ENCODE measurements at regions not wholly inside any gene's neighbourhood (a gene's known extent, or its start where the extent isn't known, plus 50 kb on each side); places are given as distances from the start of the nearest gene placed in this dataset.
"Not testable (repeated sequence)": the region's sequence is repeated elsewhere in the genome, so short reads cannot be mapped to it uniquely, and the experiment has no call there.

DNA sequence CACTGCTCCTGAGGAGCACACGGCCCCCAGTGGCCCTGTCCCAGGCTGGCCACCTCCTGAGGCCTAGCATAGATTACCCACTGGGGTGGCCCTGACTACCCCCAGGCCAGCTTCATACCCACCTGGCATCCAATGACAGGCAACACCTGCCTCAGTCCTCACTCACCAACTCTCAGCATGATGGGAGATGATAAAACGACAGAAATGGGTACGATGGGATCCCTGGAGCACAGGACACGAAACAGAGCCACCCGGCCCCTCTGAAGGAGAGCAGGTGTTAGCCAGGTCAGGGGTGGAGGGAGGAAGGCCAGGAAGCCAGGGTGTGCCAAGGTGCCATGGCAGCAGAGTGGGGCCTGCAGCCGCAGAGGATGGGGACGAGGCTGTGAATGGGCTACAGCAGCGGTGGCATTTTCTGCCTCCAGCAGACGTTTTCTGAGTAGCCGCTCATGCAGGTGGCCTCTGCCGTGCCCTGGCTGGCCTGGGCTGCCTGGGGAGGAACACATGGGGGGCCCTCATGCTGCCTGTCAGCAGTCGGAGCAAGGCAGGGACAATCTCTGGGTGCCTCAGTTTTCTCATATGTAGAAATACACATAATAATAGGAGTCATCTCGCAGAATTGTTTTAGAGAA lies 50.2 kb upstream of the FGF3 start:
- DNase-seq, result no peak

DNA sequence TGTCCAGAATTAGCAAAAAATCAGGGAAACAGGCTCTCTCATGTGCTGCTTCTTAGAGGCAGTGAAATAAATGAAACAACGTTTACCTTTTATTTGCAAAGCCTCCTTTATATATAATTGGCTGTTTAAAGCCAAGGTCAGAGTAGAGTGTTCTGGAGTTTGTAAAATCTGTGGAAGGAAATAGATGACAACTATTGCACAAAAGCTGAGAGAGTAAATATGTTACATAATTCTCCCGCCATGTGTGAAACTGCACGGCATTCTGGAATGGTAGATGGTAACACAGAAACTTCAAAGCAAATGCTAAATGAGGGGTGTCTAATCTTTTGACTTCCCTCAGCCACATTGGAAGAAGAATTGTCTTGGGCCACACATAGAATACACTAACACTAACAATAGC lies 51.5 kb upstream of the FGF3 start:
- DNase-seq, result no peak

DNA sequence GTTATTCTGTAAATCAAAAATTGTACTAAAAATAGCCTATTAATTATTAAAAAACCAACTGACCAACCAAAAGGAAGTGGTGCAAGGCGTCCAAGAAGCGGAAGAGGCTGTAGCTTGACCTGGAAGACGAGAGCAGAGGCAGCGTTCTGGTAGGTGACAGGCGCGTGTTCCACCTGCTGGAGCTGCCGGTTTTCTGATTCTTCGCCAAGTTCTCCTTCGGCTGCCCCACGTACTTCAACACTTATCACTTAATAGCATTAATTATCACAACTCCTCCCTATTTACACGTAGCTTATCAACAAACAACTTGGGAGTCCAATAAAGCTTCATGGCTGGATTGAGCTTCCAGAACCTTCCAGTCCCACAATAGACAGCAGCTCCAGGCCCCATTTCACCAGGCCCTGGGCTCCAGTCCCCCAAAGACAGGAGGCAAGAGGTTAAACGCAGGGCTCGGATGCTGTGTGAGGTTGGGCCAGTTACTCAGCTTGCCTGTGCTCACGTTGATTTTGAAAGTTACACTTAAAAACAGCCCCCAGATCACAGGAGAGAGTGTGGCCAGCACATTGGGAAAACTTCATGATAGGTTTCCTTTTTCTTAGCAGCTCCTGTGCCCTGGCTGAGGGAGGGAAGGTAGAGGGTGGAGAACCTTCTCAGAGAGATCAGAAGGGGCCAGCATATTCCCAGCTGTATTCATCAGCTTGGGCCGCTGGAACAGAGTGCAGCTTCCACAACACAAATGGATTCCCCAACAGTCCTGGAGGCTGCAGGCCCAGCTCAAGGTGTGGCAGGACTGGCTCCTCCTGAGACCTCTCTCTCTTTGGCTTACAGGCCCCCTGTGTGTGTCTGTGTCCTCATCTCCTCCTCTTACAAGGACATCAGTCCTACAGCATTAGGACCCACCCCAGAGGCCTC lies 54.2 kb upstream of the FGF3 start:
- no peak for DNase-seq

DNA sequence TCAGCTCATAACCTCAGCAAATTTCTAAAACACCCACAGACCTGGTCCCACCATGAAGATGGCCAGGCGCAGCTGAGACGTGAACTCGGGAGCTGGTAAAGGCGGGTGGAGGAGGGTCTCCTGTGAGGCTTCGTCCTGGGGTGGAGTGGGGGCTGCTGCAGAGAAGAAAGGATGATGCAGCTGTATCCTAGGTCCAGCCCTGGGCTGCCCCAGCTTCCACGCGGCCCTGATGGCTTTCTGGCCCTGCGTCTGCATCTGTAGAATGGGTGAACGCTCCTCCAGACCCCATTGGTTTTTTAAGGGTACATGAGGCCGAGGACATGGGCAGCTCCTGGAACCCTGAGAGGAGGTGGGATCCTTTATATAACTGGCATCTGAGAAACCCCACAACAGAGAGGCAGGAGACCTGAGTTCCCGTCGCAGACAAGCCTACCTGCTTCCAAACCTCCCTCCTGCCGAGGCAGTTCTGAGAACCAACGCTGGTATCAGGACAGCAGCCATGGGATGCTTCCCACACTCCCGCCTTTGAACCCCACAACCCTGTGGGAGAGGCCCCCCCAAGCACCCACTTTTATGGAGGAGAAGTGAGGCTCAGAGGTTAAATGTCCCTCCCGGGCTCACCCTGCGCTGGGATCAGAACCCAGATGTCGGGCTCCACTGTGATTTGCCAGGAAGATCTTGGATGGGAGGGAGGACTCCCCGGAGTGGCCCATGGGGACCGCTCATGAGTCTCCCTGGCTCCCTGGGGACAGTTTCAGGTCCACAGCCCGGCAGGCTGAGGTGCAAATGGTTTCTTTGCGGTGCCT lies 55.2 kb upstream of the FGF3 start:
- no peak for DNase-seq

DNA sequence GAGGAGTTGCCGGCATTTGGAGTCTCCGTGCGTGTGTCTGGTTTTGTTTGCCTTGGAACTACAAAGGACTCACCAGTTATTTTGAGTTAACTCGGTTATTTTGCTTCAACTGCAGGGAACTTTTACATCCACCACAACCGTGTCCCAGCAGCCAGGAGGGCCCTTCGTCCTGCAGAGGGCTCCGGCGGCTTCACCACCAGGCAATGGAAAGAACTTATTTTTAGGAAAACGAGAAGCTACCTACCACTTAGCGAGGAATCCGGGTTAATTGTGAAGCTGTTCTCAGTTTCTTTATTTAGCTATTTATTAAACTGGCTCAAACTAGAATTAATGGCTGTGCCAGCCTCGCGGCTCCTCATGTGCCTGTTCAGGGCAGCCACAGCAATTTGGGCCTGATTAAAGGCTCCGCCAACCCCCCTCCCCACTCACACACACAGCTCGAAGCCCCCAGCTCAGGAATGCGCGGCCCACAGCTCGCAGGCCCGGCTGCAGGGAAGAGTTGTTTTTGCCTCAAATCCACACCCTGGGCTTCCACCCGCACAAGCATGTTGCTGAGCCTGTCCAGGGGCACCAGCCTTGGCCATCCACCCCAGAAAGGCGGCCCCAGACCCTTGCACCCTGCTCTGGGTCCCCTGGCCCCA lies 55.9 kb upstream of the FGF3 start:
- no peak for DNase-seq

DNA sequence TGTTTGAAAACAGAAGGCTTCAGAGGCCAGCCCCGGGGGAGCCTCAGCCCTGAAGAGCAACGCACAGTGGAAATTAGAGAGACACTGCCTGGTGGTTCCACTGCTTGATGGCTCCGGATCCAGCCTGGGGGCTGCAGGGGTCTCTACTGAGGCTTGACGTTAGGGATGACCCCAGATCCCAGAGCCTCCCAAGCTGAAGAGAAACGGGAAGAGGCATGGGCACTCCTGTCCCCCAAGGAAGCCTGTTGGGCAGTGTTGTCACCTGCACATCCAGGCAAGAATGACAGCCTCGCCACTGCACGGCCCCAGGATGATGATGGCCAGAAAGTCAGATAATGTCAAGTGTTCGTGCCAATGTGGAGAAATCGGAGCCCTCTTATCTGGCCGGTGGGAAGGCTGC lies 56.8 kb upstream of the FGF3 start:
- DNase-seq, result no peak

DNA sequence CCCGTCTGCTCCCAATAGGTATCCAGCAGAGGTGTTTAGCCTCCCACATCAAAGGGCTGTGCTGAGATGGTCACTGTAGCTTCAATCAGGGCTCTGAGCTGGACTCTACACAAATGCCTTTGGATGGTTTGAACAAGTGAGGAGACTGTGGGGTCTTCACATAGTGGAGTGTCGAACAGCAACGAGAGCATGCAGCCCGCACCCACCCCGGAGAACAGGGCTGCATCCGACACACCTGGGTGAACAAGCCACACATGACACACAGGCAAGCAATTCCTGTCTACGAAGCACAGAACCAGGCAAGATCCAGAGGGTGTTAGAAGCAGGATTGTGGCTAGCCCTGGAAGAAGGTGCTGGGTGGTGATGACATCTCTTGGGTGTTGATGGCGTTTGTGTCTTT lies 58.0 kb upstream of the FGF3 start:
- no peak for DNase-seq

DNA sequence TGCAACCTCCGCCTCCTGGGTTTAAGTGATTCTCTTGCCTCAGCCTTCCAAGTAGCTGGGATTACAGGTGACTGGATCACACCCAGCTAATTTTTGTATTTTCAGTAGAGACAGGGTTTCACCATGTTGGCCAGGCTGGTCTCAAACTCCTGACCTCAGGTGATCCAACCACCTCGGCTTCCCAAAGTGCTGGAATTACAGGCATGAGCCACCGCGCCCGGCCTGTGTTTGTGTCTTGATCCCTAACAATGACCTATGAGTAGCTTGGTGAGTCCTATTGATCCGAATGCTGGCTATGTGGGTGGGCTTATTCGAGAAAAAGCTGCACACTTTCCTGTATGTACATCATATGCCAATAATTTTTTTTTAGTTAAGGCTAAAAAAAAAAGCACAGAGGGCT lies 58.5 kb upstream of the FGF3 start:
- DNase-seq, result not testable (repeated sequence)

DNA sequence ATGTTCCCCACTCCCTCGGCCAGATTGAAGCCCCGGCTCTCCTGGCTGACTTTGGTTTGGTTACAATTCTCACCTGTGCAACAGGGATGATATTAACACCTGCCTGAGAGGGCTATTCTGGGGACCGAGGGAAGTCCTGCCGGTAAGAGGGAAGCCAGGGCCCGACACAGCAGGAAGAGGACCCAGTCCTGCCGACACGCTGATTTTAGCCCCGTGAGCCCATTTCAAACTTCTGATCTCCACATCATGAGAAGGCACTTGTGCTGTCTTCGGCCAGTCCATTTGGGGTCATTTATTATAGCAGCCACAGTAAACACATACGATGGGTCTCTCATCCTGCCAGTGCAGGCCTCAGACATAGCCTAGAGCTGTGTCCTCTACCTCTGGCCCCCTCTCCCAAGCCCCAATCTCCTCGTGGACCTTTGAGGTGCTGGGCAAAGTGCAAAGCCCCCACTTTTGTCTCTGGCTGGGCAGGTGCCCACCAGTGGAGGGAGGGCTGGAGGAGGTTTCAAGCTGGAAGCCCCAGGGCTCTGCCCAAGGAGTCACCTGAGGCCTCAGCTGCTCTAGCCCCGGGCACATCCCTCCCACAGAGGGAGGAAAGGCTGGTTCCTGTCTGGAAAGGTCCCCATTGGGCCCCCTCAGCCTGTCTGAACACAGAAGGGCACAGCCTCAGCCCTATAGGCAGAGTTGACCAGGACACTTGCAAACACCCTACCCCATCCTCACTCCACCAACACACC lies 59.1 kb upstream of the FGF3 start:
- DNase-seq, result no peak

DNA sequence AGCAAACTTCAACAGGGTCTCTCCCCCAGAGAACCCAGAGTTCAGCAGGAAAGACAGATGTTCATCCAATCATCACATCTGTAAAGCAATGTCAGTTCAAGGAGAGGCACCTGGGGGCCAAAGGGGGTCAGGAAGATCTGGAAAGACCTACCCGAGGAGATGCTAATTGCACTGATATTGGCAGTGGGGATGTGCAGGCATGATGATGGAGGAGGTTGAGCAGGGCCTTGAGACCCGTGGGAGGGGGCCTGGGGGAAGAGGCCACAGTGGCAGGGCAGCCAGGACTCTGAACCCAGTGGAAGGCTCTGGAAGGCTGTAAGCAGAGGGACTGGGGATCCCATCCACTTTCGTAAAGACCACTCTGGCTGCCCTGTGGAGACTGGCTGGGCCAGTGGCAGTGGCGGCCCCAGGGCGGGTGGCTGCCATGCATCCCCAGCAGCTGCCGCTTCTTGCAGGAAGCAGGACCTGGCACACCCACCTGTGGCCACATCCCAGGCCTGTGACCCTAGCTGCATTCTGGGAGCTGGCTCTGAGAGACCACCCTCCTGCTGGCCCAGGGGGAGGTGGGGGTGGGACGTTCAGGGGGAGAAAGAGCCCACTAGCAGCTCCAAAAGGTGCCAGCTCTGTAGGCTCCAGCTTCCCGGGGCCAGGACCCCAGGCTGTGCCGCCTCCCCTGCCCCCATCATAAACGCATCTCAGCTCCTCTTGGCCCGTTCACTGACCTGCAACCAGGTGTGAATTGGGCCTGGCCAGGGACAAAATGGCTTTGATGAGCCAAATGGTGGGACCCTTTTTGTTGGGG lies 59.9 kb upstream of the FGF3 start:
- DNase-seq, result no peak

DNA sequence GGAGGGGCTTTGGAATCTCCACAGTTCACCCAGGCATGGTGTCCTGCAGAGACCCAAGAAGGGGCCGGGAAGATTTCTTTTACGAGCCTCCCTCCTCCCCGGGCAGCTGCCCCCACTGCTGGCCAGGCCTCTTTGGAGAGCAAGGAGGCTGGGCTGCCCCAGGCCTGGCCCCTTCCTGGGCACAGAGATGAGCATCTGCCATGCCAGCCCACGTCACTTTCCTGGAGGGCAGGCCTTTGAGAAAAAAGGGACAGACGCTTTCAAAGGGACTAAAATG lies 60.5 kb upstream of the FGF3 start:
- no peak for DNase-seq

DNA sequence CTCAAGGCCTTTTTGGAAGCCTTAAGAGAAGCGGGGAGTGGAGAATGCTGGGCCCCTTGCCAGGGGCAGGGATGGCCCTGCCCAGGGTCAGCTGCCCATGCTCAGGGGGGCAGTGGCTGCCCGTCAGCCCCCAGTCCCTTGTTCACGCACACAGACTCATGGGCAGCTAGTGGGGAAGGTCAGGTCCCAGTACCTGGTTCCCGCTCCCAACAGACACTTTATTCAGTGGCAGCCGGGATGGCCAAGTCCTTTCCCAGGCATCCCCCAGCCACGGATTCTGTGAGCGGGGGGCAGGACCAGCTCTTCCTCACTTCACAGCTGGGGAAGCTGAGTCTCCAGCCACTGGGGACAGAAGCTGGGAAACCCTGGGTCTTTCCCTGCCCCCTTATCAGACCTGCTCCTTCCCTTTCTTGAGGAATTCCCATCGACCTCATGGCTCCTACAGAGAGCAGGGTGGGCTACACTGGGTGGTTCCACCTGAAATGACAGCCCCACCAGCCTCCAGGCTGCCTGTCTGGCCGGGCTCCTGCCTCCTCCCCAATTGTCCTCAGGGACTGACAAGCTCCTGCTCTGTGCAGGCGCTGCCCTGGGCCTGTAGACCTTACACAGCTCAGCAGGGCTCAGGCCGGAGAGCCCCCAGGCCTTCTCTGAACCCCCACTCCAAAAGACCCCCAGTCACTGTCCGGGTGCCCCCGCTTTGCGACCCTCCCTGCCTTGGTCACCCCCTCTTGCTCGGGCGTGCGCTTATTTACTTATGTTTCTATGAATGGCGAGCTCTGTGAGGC lies 61.0 kb upstream of the FGF3 start:
- DNase-seq, result no peak

DNA sequence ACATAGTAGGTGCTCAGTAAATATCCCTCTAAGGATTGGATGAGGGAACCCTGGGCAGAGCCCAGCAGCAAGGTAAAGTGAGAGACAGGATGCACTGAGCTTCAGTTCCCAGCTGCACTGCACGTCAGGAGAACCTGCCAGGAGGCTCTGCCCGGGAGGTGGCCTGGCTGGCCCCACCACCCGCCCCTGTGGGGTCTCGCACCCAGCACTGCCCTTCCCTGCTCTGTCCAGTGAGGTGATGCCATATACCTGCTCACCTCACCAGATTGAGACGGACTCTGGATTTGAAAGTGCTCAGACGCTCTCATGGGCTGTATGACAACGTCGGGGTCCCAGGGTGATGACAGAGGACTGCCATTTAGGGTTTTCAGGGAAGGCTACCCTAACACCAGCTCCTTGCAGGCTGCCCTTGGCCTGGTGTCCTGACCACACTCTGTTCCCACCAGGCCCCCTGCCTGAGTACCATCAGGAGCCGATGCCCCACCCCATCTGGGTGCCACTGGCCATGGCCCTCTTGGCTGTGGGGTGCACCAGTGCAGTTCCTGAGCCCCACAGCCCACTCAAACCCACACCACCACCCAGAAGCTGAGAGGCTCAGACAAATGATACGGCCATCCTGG lies 61.7 kb upstream of the FGF3 start:
- no peak for DNase-seq

DNA sequence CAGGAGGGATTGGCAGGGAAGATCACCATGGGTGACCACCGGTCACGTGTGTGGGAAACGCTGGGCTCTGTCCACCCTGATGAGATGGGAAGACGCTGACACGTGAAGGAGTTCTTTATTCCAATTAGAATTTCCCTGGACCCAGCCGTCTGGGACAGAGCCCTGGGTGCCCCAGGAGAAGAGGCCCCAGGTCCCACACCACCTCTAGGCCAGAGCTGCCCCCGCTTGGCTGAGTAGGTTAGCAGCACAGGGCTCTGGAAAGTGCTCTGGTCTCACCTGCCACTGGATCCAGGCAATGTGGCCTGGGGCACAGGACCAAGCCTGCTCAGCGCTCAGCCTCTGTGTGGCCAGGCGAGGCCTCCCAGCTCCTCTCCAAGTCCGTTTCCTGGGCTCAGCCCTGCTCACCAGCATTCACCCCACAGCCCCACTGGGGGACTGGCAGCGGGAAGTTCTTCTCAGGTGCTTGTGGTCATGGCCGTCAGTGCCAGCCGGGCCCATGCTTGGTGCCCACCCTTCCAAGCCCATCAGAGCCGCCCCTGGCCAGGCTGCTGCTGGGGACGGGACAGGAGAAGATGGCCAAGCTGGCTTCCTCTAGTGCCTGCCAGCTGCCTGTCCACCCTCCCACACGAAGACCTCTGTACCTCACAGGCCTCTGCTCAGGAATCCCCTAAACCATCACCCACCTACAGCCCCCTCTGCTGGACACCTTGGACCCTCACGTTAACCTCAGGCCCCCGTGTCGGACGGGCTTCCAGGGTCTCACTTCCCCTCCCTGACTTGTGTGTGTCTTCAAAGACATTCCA lies 62.5 kb upstream of the FGF3 start:
- DNase-seq, result no peak

DNA sequence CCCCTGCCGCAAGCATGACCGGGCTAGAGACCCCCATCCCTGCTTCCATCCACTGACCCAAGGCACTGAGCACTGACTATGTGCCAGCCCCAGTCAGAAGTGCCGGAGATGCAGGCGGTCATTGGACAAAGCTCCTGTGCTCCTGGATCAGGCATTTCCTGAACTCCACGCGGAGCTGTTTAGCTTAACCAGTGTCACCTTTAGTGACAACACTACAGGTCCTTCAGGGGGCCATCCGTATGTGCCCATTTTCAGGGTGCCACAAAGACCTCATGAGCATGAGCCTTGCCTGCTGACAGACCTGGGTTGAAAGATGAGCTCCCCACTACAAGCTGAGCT lies 63.0 kb upstream of the FGF3 start:
- no peak for DNase-seq

DNA sequence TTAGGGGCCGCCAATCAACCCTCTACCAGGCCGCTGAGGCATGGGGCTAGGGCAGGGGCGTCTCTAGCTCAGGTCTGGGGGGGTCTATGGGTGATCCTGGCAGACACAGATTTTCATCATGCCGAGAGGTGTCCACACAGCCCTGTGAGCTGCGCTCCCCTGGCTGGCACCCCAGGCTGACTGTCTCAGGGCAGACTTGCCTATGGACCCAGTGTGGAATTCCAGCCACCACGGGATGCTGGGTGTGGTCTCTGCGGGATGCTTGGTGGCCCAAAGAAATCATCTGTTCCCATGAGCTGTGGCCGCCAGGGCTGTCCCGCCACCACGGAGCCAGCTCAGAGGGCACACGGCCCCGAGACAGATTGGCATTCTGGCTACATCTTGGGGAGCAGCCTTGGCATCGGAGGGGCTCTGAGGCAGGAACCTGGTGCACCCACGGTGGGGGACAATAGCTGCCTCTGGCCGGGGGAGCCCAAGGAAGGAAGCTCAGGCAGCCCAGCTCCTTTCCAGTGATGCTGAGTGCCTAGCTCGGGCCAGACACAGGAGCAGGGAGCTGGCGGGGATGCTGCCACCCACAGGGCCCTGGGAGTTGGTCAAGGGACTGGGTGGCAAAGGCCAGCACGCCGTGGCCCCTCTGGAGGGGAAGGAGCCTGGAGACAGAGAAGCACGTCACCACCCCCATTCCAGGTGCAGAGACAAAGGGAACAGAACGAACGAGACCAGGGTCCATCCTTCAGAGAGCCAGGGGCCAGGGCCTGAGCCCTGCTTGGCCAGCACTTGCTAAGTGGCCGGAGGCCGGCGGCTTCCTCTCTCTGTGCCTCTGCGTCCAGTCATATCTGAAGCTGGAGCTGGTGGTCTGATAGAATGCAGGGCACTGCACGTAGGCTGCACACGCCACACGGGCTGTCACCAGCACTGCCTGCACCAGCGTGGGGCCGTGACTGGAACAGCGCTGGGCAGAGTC lies 64.4 kb upstream of the FGF3 start:
- no peak for DNase-seq

DNA sequence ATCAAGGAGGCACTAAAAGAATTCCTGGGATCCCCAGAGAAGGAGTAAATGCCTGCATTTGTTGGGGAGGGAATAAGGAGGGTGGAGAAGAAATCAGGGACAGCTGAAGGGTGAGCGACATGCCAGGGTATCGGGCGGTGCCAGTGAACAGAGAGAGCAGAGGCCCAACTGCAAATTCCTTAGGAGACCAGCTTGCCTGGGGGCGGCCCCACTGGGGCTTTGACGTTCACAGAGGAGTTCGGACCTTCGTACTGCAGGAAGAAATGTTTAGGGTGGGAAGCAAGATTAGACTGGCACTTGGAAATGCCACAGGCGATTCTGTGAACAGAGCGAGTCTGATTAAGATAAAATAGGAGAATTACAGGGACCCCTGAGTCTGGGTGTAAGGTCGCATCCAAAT lies 65.1 kb upstream of the FGF3 start:
- no peak for DNase-seq

DNA sequence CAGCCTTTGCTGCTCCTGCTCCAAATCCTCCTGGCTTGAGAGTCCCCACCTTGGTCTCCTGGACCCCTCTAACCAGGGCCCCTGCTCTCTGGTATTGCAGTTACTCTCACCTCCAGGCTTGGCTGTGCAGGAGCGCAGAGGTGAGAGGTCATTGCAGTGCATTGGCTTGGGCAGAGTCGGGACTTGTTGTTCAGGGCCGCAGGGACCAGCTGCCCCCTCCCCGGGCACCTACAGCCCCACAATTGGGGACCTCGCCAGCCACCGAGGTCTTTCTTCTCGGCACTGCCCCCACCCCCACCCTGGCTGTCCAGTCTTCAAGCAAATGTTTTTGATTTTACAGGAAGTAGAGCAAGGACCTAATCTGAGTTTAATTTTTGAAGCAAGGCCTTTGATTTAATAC lies 65.5 kb upstream of the FGF3 start:
- no peak for DNase-seq

DNA sequence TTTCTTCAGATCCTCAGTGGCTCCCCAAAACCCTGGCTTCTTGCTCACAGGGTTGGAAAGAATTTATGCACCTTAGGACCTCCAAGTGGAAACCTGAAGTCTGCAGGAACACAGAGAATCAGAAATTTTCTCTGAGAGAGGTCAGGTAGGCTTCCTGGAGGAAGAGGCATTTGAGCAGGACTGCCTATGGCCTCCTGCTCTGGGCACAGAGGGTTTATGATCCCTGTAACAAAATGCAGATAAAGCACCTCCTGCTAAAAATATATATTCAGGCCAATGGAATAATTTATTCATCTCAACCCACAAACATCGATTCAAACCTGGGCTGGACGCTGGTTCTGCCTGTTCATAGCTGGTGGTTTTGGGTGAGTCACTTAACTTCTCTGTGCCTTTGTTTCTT lies 68.1 kb upstream of the FGF3 start:
- DNase-seq, result no peak
